Glutamatergic neuron (in vitro differentiated cells): ENCODE measurements at regions not wholly inside any gene's neighbourhood (a gene's known extent, or its start where the extent isn't known, plus 50 kb on each side); places are given as distances from the start of the nearest gene placed in this dataset.

ENCODE experiments used
- DNase-seq: peaks from one replicate; pipeline ENCODE4 v3.0.0; 2022
- H3K27ac Mint-ChIP-seq: one replicate; pipeline ENCODE4 v1.8.0; 2020; ENCODE audit warnings: mild to moderate bottlenecking, mixed read lengths, inconsistent platforms; ENCODE audit not compliant: unreplicated experiment
- H3K27me3 Mint-ChIP-seq: one replicate; pipeline ENCODE4 v1.8.0; 2020; ENCODE audit warnings: mild to moderate bottlenecking, moderate library complexity, mixed read lengths, inconsistent platforms; ENCODE audit not compliant: unreplicated experiment
- H3K36me3 Mint-ChIP-seq: one replicate; pipeline ENCODE4 v1.8.0; 2020; ENCODE audit warnings: mild to moderate bottlenecking, mixed read lengths, inconsistent platforms; ENCODE audit not compliant: unreplicated experiment
- H3K4me1 Mint-ChIP-seq: one replicate; pipeline ENCODE4 v1.8.0; 2020; ENCODE audit warnings: mild to moderate bottlenecking, low read depth, mixed read lengths, inconsistent platforms; ENCODE audit not compliant: unreplicated experiment
- H3K4me3 Mint-ChIP-seq: one replicate; pipeline ENCODE4 v1.8.0; 2020; ENCODE audit warnings: mild to moderate bottlenecking, mixed read lengths, inconsistent platforms; ENCODE audit not compliant: unreplicated experiment
- H3K9me3 Mint-ChIP-seq: one replicate; pipeline ENCODE4 v1.8.0; 2020; ENCODE audit warnings: mild to moderate bottlenecking, moderate library complexity, mixed read lengths, inconsistent platforms; ENCODE audit not compliant: unreplicated experiment
- TF ChIP-seq, protein P1 (sequence below): fragments of 200-600 bp; sonication (generic); IDR thresholded peaks from one replicate; pipeline ENCODE4 v1.5.0; 2021; ENCODE audit not compliant: partially characterized antibody, unreplicated experiment

DNA sequence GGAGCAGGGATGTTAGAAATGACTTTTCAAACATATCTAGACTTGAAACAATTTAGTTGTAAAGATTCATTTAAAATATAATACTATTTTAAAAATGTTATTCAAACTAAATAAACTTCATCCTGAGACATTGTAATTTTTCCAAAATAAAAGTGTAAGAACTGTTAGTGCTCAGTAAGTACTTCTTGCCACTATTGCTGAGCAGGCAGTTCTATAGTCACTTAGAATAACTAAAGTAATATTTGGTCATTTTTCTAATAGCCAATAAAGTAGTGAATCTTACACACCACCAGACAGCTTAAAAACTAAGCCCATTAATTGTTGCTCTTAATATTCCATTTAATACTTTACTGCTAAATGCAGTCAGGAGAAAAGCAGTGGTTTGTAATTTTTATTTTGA is 1120.0 kb upstream of the CDH10 start:
- Mint-ChIP-seq H3K27me3 (peaks cover 2% of the 10 kb centered on the region), H3K9me3 (peaks cover 5% of the 10 kb centered on the region), H3K27ac (no peak overlapping the region), H3K4me3 (no peak overlapping the region), H3K4me1 (no peaks in the 10 kb centered on the region), H3K36me3 (peaks cover 5% of the 10 kb centered on the region)
- DNase-seq, result no peak
- TF ChIP-seq, protein P1, sequence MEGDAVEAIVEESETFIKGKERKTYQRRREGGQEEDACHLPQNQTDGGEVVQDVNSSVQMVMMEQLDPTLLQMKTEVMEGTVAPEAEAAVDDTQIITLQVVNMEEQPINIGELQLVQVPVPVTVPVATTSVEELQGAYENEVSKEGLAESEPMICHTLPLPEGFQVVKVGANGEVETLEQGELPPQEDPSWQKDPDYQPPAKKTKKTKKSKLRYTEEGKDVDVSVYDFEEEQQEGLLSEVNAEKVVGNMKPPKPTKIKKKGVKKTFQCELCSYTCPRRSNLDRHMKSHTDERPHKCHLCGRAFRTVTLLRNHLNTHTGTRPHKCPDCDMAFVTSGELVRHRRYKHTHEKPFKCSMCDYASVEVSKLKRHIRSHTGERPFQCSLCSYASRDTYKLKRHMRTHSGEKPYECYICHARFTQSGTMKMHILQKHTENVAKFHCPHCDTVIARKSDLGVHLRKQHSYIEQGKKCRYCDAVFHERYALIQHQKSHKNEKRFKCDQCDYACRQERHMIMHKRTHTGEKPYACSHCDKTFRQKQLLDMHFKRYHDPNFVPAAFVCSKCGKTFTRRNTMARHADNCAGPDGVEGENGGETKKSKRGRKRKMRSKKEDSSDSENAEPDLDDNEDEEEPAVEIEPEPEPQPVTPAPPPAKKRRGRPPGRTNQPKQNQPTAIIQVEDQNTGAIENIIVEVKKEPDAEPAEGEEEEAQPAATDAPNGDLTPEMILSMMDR, result no peak

DNA sequence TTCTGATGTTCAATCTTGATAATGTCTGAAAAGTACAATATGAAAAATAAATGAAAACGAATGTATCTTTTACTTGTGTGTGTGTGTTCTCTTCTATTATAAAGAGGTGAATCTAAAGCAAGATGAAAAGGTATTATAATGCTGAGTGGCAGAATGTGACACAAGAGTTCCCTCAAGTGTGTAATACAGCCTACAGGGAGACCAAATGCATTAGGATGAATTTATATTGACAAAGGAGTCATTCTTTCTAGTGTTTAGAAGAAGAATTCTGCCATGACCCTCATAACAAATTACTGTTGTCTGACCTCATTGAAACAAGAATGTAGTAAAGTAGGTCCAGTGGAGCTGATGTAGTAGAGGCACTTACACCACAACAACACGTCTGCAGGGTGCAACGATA is 1119.0 kb upstream of the CDH10 start:
- Mint-ChIP-seq H3K4me3 (no peak overlapping the region), H3K9me3 (peaks cover 2% of the 10 kb centered on the region), H3K27ac (no peak overlapping the region), H3K36me3 (no peaks in the 10 kb centered on the region), H3K27me3 (no peaks in the 10 kb centered on the region), H3K4me1 (no peaks in the 10 kb centered on the region)
- DNase-seq, result no peak
- TF ChIP-seq, protein P1, result no peak

DNA sequence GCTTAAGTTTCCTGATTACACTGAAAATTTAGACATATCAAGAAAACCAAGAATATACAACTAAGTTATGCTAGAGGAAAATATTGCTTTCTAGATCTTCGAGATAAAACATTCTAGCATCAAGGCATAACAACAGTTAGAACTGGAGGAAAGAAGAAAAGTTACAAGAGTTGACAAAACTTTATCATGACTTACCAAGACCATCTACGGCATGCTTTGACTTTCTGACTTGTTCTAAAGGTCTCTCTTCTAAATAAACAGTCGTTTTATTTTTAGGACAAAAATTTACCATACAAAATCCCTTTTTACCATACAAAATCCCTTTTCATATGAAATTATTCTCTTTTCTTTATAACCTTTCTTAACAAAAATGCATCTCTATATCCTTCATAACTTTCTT is 1110.1 kb upstream of the CDH10 start:
- Mint-ChIP-seq H3K9me3 (peaks cover 6% of the 10 kb centered on the region), H3K27me3 (no peaks in the 10 kb centered on the region), H3K36me3 (peaks cover 21% of the 10 kb centered on the region), H3K27ac (no peak overlapping the region), H3K4me3 (no peak overlapping the region), H3K4me1 (no peaks in the 10 kb centered on the region)
- TF ChIP-seq, protein P1, result no peak
- DNase-seq, result no peak

DNA sequence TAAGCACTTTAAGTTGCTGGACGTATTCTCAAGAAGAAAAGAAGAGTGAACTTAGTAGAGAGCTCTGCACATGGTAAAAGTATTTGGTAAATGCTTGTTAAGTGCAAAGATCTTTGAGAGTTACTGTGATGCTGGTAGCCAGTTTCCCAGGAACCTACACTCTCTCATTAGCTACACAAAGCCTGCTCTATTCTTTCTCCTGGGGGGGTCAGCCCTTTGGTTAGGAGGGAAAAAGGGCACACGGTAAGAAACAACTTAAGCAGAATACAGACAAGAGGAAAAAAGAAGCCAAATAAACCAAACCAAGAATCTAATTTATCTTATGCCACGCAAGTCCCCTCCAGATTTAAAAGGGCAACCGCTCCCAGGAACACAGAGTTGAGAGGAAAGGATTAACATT is 1100.1 kb upstream of the CDH10 start:
- Mint-ChIP-seq H3K4me3 (no peak overlapping the region), H3K9me3 (no peaks in the 10 kb centered on the region), H3K27me3 (no peaks in the 10 kb centered on the region), H3K4me1 (no peaks in the 10 kb centered on the region), H3K36me3 (no peaks in the 10 kb centered on the region), H3K27ac (no peak overlapping the region)
- DNase-seq, result no peak
- TF ChIP-seq, protein P1, result no peak

DNA sequence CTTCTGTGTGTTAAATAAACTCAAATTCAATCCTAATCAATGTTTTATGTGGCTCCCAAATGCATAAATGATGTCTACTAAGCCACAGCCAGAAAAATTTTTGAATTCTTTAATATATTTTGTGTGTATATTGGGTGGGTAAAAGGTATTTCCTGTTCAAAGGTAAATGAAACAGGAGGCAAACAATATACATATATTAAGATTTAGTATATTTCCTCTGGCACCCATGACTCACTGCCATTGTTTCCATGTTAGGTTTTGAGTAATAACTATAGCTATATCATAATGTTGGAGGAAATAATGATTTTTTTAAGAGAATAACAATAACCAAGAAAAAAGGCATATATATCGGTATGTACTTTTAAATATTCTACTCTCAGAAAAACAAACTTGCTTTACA is 1071.9 kb upstream of the CDH10 start:
- Mint-ChIP-seq H3K4me1 (no peaks in the 10 kb centered on the region), H3K27me3 (no peaks in the 10 kb centered on the region), H3K4me3 (no peak overlapping the region), H3K9me3 (no peaks in the 10 kb centered on the region), H3K36me3 (no peaks in the 10 kb centered on the region), H3K27ac (no peak overlapping the region)
- TF ChIP-seq, protein P1, result no peak
- no peak for DNase-seq
